ENCODE measurements at regions not wholly inside any gene's neighbourhood (a gene's known extent, or its start where the extent isn't known, plus 50 kb on each side); places are given as distances from the start of the nearest gene placed in this dataset.

GRCh38 chr17:68734931-68735330 lies 133.8 kb upstream of the FAM20A start:
- intact Hi-C loops (cut with DNase I; ENCODE audit: low total_unique reads), result no loop called here
- H3K36me3 ChIP-seq, result no peaks in the 10 kb centered on the region
- no peak overlapping the region for H3K27ac ChIP-seq
- no peak overlapping the region for H3K4me3 ChIP-seq
- TF ChIP-seq POLR2AphosphoS5 (IDR thresholded peaks at IDR 0.05) (no peak), EP300 (IDR thresholded peaks at IDR 0.05) (no peak), CTCF (IDR thresholded peaks at IDR 0.05) (no peak), POLR2A (IDR thresholded peaks at IDR 0.05) (no peak)
- DNase-seq, result no peak
- H3K27me3 ChIP-seq, result no peaks in the 10 kb centered on the region
- H3K4me1 ChIP-seq, result peaks cover 4 to 27% (median 12%) of the 10 kb centered on the region in 4 donors
- no peaks in the 10 kb centered on the region for H3K9me3 ChIP-seq

- Histone ChIP-seq H3K27me3 (no peaks in the 10 kb centered on the region), H3K4me1 (peaks cover 4 to 27% (median 12%) of the 10 kb centered on the region in 4 donors), H3K36me3 (no peaks in the 10 kb centered on the region), H3K27ac (no peak overlapping the region), H3K9me3 (no peaks in the 10 kb centered on the region), H3K4me3 (no peak overlapping the region)
- DNase-seq, result no peak
- TF ChIP-seq POLR2AphosphoS5 (IDR thresholded peaks at IDR 0.05) (no peak), EP300 (IDR thresholded peaks at IDR 0.05) (no peak), POLR2A (IDR thresholded peaks at IDR 0.05) (no peak), CTCF (IDR thresholded peaks at IDR 0.05) (no peak)
- intact Hi-C loops (cut with DNase I; ENCODE audit: low total_unique reads), result no loop called here
- WGBS, 5 donors, result 76 to 94% (median 88%) methylated on average over 6 of the region's 6 CpGs
These were observed 133.2 kb upstream of the FAM20A start for GRCh38 chr17:68734187-68734900.

GRCh38 chr17:68733241-68734176 lies 132.3 kb upstream of the FAM20A start:
- Histone ChIP-seq H3K27ac (peak overlapping the region in 3 of 5 donors; percentile 24 to 35 (median 26)), H3K4me1 (peaks cover 4 to 27% (median 12%) of the 10 kb centered on the region in 4 donors), H3K27me3 (no peaks in the 10 kb centered on the region), H3K36me3 (no peaks in the 10 kb centered on the region), H3K4me3 (no peak overlapping the region), H3K9me3 (no peaks in the 10 kb centered on the region)
- 14 to 31% (median 27%) methylated on average over 4 of the region's 4 CpGs for WGBS, 5 donors
- intact Hi-C loops (cut with DNase I; ENCODE audit: low total_unique reads), result no loop called here
- peak; percentile 18 to 30 for DNase-seq
- TF ChIP-seq POLR2A (IDR thresholded peaks at IDR 0.05) (no peak), EP300 (IDR thresholded peaks at IDR 0.05) (no peak), POLR2AphosphoS5 (IDR thresholded peaks at IDR 0.05) (no peak), CTCF (IDR thresholded peaks at IDR 0.05) (no peak)

- Histone ChIP-seq H3K9me3 (no peaks in the 10 kb centered on the region), H3K4me3 (no peak overlapping the region), H3K27ac (no peak overlapping the region), H3K27me3 (no peaks in the 10 kb centered on the region), H3K4me1 (peaks cover 4 to 24% (median 12%) of the 10 kb centered on the region in 4 donors), H3K36me3 (no peaks in the 10 kb centered on the region)
- intact Hi-C loops (cut with DNase I; ENCODE audit: low total_unique reads), result no loop called here
- TF ChIP-seq POLR2A (IDR thresholded peaks at IDR 0.05), result no peak
- TF ChIP-seq POLR2AphosphoS5 (IDR thresholded peaks at IDR 0.05), result no peak
- no peak for TF ChIP-seq EP300 (IDR thresholded peaks at IDR 0.05)
- no peak for TF ChIP-seq CTCF (IDR thresholded peaks at IDR 0.05)
- DNase-seq, result no peak
These were observed 131.2 kb upstream of the FAM20A start for GRCh38 chr17:68732301-68732749.

All from stomach (tissue), 8 donors.